ENCODE measurements at regions not wholly inside any gene's neighbourhood (a gene's known extent, or its start where the extent isn't known, plus 50 kb on each side); places are given as distances from the start of the nearest gene placed in this dataset.

GRCh38 chr5:9698841-9699240 is 68.7 kb upstream of the TAS2R1 start:
- no peak for DNase-seq (ENCODE audit: extremely low read depth, low read depth)
- TF ChIP-seq, protein P1, sequence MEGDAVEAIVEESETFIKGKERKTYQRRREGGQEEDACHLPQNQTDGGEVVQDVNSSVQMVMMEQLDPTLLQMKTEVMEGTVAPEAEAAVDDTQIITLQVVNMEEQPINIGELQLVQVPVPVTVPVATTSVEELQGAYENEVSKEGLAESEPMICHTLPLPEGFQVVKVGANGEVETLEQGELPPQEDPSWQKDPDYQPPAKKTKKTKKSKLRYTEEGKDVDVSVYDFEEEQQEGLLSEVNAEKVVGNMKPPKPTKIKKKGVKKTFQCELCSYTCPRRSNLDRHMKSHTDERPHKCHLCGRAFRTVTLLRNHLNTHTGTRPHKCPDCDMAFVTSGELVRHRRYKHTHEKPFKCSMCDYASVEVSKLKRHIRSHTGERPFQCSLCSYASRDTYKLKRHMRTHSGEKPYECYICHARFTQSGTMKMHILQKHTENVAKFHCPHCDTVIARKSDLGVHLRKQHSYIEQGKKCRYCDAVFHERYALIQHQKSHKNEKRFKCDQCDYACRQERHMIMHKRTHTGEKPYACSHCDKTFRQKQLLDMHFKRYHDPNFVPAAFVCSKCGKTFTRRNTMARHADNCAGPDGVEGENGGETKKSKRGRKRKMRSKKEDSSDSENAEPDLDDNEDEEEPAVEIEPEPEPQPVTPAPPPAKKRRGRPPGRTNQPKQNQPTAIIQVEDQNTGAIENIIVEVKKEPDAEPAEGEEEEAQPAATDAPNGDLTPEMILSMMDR (IDR thresholded peaks at IDR 0.05; ENCODE audit: low read depth, low read length), result no peak

- DNase-seq (ENCODE audit: extremely low read depth, low read depth), result peak; percentile 54
- TF ChIP-seq, protein P1 (IDR thresholded peaks at IDR 0.05; ENCODE audit: low read depth, low read length), result no peak
These were observed 68.1 kb upstream of the TAS2R1 start for GRCh38 chr5:9698125-9698826.

GRCh38 chr5:9692576-9692975 is 62.4 kb upstream of the TAS2R1 start:
- TF ChIP-seq, protein P1 (IDR thresholded peaks at IDR 0.05; ENCODE audit: low read depth, low read length), result no peak
- no peak for DNase-seq (ENCODE audit: extremely low read depth, low read depth)

GRCh38 chr5:9691261-9691660 is 61.1 kb upstream of the TAS2R1 start:
- DNase-seq (ENCODE audit: extremely low read depth, low read depth), result no peak
- TF ChIP-seq, protein P1 (IDR thresholded peaks at IDR 0.05; ENCODE audit: low read depth, low read length), result no peak

DNA sequence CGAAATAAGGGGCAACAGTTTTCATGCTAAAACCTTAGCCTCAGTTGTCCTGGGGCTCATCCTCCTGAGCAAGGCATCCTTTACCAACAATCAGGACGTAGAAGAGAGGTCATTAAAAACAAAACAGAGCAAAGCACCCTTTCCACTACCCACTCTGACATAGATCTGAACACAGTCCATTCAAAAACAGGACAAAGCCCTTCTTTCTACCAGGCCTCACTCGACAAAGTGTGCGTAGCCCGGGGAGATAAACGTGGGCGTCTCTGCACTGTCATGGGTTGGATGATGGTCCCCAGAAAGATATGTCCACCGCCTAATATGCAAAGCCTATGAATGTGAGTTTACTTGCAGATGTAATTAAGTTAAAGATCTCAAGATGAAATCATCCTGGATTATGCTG is 60.6 kb upstream of the TAS2R1 start:
- TF ChIP-seq, protein P1 (IDR thresholded peaks at IDR 0.05; ENCODE audit: low read depth, low read length), result no peak
- DNase-seq (ENCODE audit: extremely low read depth, low read depth), result no peak

DNA sequence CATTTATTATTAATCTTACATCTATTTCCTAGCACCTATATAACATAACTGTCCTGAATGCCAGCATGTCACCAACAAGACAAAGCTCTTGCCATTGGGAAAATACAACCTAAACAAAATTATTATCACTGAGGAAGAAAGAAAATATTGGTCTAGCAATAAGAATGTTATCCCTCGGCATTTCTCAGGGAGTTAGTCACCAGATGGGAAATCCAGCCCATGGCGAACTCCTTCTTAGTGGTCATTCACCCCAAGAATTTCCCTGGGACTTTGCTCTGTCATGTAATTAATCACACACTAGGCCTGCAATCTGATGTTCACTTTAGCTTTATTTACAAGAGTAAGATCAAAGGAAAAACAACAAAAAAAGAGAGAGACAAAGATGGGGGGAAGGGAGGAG is 56.1 kb upstream of the TAS2R1 start:
- TF ChIP-seq, protein P1 (IDR thresholded peaks at IDR 0.05; ENCODE audit: low read depth, low read length), result no peak
- DNase-seq (ENCODE audit: extremely low read depth, low read depth), result no peak

DNA sequence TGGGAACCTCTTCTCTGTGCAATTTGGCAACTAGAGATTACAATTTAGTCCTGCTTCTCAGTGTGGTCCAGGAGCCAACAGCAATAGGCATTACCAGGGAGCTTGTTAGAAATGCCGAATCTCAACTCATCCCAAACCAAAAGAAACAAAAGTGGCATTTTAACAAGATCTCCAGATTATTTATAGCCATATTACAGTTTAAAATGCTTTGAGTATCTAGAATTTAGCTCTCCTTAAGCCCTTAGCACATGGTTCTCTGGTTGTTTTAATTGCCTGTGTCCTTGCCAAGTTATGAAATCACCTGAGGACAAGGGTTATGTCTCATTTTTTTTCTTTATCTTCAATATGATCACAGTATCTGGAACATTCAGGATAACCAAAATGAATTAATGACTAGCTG is 51.6 kb upstream of the TAS2R1 start:
- TF ChIP-seq, protein P1 (IDR thresholded peaks at IDR 0.05; ENCODE audit: low read depth, low read length), result no peak
- no peak for DNase-seq (ENCODE audit: extremely low read depth, low read depth)
